Fibroblast of lung (primary cell): ENCODE measurements at regions not wholly inside any gene's neighbourhood (a gene's known extent, or its start where the extent isn't known, plus 50 kb on each side); places are given as distances from the start of the nearest gene placed in this dataset.

Experiments
- DNase-seq, 2 donors: peaks; one replicate each; pipeline versions ENCODE4 v3.0.0 to v3.0.0-alpha.2; 2010; ENCODE audit warnings: low read depth in 2 of 2
- H2AFZ ChIP-seq: 2 replicates; pipeline ENCODE4 v1.5.1; 2012; ENCODE audit warnings: low read length, control low read depth, inconsistent platforms
- H3K27ac ChIP-seq: 2 replicates; pipeline ENCODE4 v1.5.1; 2011; ENCODE audit warnings: low read length, control low read depth; ENCODE audit not compliant: insufficient read depth
- H3K27me3 ChIP-seq: 2 replicates; pipeline ENCODE4 v1.5.1; 2011; ENCODE audit warnings: mild to moderate bottlenecking, low read length; ENCODE audit not compliant: control insufficient read depth, insufficient read depth
- H3K36me3 ChIP-seq: 2 replicates; pipeline ENCODE4 v1.5.1; 2011; ENCODE audit warnings: low read length; ENCODE audit not compliant: control insufficient read depth, insufficient read depth
- H3K4me1 ChIP-seq: 2 replicates; pipeline ENCODE4 v1.5.1; 2011; ENCODE audit warnings: low read length; ENCODE audit not compliant: control insufficient read depth, insufficient read depth; ENCODE audit errors: extremely low read depth
- H3K4me2 ChIP-seq: 2 replicates; pipeline ENCODE4 v1.5.1; 2011; ENCODE audit warnings: low read length, control low read depth; ENCODE audit not compliant: insufficient read depth; ENCODE audit errors: extremely low read depth
- H3K4me3 ChIP-seq, 4 experiments: fragments of 200-600 bp in 1 of 4; sonication (generic) in 1 of 4; replicated peaks in 1 of 4; 2 replicates each; pipeline ENCODE4 v1.5.1; 2011 to 2016; ENCODE audit warnings: low read length in 4 of 4, low read depth in 3 of 4, mild to moderate bottlenecking in 3 of 4, control low read depth in 2 of 4, inconsistent platforms in 1 of 4, mixed read lengths in 1 of 4; ENCODE audit not compliant: insufficient read depth in 1 of 4; ENCODE audit errors: control extremely low read depth in 1 of 4
- H3K79me2 ChIP-seq: 2 replicates; pipeline ENCODE4 v1.5.1; 2012; ENCODE audit warnings: mild to moderate bottlenecking, low read length, inconsistent platforms; ENCODE audit not compliant: control insufficient read depth, insufficient read depth
- H3K9ac ChIP-seq: 2 replicates; pipeline ENCODE4 v1.5.1; 2011; ENCODE audit warnings: mild to moderate bottlenecking, low read length, control low read depth; ENCODE audit not compliant: insufficient read depth
- H3K9me3 ChIP-seq: 2 replicates; pipeline ENCODE4 v1.5.1; 2012; ENCODE audit warnings: low read depth, low read length; ENCODE audit not compliant: control insufficient read depth, insufficient read depth
- H4K20me1 ChIP-seq: 2 replicates; pipeline ENCODE4 v1.5.1; 2011; ENCODE audit warnings: low read length; ENCODE audit not compliant: control insufficient read depth, insufficient read depth; ENCODE audit errors: extremely low read depth
- CTCF ChIP-seq, 2 donors: IDR thresholded peaks in 1 of 2; conservative IDR thresholded peaks in 1 of 2; 1 replicate in 1 of 2; 2 replicates in 1 of 2; pipeline ENCODE4 v1.5.1; 2011 to 2012; ENCODE audit warnings: low read length in 2 of 2, control low read depth in 1 of 2, inconsistent platforms in 1 of 2, low read depth in 1 of 2, mild to moderate bottlenecking in 1 of 2
- EZH2 ChIP-seq: IDR thresholded peaks from 2 replicates; pipeline ENCODE4 v1.5.1; 2012; ENCODE audit warnings: low read length, control low read depth, mild to moderate bottlenecking; ENCODE audit errors: missing control alignments

GRCh38 chr1:4113897-4114296, 213.8 kb upstream of the C1orf174 start:
- H3K27ac ChIP-seq = no peak overlapping the region
- H3K4me1 ChIP-seq = no peaks in the 10 kb centered on the region
- no peak overlapping the region for H2AFZ ChIP-seq
- no peak overlapping the region for H3K4me3 ChIP-seq
- no peaks in the 10 kb centered on the region for H3K79me2 ChIP-seq
- TF ChIP-seq EZH2 (no peak), CTCF (conservative IDR thresholded peaks at IDR 0.05 in 1 of 2, IDR thresholded peaks at IDR 0.05 in 1 of 2; ENCODE audit: low read depth in 1 of 2, low read length in 2 of 2) (no peak)
- H3K4me2 ChIP-seq = no peak overlapping the region
- no peaks in the 10 kb centered on the region for H4K20me1 ChIP-seq
- no peaks in the 10 kb centered on the region for H3K9me3 ChIP-seq
- H3K27me3 ChIP-seq = no peaks in the 10 kb centered on the region
- no peaks in the 10 kb centered on the region for H3K36me3 ChIP-seq
- no peak overlapping the region for H3K9ac ChIP-seq
- DNase-seq = no peak

- no peaks in the 10 kb centered on the region for H4K20me1 ChIP-seq
- H3K4me1 ChIP-seq = no peaks in the 10 kb centered on the region
- no peak overlapping the region for H2AFZ ChIP-seq
- H3K27ac ChIP-seq = no peak overlapping the region
- TF ChIP-seq EZH2 = no peak
- no peak for TF ChIP-seq CTCF (conservative IDR thresholded peaks at IDR 0.05 in 1 of 2, IDR thresholded peaks at IDR 0.05 in 1 of 2; ENCODE audit: low read depth in 1 of 2, low read length in 2 of 2)
- no peak overlapping the region for H3K4me3 ChIP-seq
- H3K36me3 ChIP-seq = no peaks in the 10 kb centered on the region
- no peak overlapping the region for H3K4me2 ChIP-seq
- H3K9me3 ChIP-seq = no peaks in the 10 kb centered on the region
- no peak overlapping the region for H3K9ac ChIP-seq
- no peaks in the 10 kb centered on the region for H3K27me3 ChIP-seq
- no peaks in the 10 kb centered on the region for H3K79me2 ChIP-seq
- DNase-seq = no peak
Measured at GRCh38 chr1:4115191-4115900, 215.3 kb upstream of the C1orf174 start.

GRCh38 chr1:4117196-4117595, 217.1 kb upstream of the C1orf174 start:
- H4K20me1 ChIP-seq = no peaks in the 10 kb centered on the region
- H3K36me3 ChIP-seq = no peaks in the 10 kb centered on the region
- H3K4me3 ChIP-seq = no peak overlapping the region
- no peak overlapping the region for H3K9ac ChIP-seq
- no peak for DNase-seq
- TF ChIP-seq CTCF (conservative IDR thresholded peaks at IDR 0.05 in 1 of 2, IDR thresholded peaks at IDR 0.05 in 1 of 2; ENCODE audit: low read depth in 1 of 2, low read length in 2 of 2) (no peak), EZH2 (no peak)
- no peak overlapping the region for H2AFZ ChIP-seq
- no peaks in the 10 kb centered on the region for H3K27me3 ChIP-seq
- H3K4me1 ChIP-seq = no peaks in the 10 kb centered on the region
- no peaks in the 10 kb centered on the region for H3K9me3 ChIP-seq
- no peaks in the 10 kb centered on the region for H3K79me2 ChIP-seq
- no peak overlapping the region for H3K27ac ChIP-seq
- H3K4me2 ChIP-seq = no peak overlapping the region
